ENCODE measurements at regions not wholly inside any gene's neighbourhood (a gene's known extent, or its start where the extent isn't known, plus 50 kb on each side); places are given as distances from the start of the nearest gene placed in this dataset.

DNA sequence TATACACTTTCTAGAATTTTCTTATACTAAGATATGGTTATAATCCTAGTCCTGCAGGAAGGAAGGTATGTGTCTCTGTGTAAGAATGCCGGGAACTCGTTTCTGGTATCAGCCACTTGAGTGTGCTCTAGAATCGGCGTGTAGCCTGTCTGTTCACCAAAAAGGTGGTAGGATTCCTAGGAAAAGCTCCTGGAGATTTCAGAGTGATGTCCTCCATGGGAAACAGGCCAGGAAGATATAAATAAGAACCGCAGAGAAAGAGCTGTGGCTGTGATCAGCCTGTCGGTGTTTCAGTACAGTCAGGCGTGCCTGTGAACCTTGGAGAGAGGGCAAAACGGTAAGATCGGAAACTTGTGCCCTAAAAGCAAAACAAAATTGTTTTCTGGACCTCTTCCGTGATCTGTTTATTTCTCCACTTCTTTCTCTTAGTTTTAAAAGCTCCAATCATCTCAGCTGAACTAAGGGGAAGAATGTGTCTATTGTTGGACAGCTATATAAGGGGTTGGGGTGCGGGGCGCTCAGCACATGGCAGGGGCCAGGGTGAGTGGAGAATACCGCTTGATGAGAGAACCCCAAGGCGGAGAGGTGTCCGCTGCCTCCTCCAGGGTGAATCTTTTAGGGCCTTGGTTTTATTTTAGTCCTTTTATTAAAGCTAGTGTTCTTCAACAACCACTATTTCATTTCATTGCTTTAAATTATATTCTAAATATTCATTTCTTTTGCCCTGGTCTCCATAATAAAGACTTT is 303.8 kb upstream of the TENM3 start:
- TF ChIP-seq POLR2A (IDR thresholded peaks at IDR 0.05) (no peak), POLR2AphosphoS5 (IDR thresholded peaks at IDR 0.05) (no peak)
- TF ChIP-seq, protein P1, sequence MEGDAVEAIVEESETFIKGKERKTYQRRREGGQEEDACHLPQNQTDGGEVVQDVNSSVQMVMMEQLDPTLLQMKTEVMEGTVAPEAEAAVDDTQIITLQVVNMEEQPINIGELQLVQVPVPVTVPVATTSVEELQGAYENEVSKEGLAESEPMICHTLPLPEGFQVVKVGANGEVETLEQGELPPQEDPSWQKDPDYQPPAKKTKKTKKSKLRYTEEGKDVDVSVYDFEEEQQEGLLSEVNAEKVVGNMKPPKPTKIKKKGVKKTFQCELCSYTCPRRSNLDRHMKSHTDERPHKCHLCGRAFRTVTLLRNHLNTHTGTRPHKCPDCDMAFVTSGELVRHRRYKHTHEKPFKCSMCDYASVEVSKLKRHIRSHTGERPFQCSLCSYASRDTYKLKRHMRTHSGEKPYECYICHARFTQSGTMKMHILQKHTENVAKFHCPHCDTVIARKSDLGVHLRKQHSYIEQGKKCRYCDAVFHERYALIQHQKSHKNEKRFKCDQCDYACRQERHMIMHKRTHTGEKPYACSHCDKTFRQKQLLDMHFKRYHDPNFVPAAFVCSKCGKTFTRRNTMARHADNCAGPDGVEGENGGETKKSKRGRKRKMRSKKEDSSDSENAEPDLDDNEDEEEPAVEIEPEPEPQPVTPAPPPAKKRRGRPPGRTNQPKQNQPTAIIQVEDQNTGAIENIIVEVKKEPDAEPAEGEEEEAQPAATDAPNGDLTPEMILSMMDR (IDR thresholded peaks at IDR 0.05 in 8 of 11, conservative IDR thresholded peaks at IDR 0.05 in 3 of 11), result no peak
